ENCODE measurements at regions not wholly inside any gene's neighbourhood (a gene's known extent, or its start where the extent isn't known, plus 50 kb on each side); places are given as distances from the start of the nearest gene placed in this dataset.

DNA sequence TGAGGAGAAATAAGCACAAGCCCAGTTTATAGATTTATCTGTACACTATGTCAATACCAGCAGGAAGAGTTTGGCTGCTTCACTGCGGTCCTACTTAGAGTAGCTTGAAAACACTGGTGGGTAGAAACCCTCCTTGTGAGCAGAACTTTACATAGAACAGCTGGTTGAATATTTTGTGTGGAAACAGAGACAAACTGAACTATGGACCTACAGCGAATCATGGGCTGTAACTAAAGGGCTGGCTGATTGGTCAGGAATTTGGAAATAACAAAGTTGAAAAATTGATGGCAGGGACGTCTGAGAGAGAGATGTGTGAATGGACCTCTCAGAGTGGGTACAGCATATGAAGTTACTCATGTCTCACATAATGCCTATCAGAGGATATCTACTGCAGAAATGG is 392.5 kb downstream of the MAN2A1 start:
- TF ChIP-seq, protein P1, sequence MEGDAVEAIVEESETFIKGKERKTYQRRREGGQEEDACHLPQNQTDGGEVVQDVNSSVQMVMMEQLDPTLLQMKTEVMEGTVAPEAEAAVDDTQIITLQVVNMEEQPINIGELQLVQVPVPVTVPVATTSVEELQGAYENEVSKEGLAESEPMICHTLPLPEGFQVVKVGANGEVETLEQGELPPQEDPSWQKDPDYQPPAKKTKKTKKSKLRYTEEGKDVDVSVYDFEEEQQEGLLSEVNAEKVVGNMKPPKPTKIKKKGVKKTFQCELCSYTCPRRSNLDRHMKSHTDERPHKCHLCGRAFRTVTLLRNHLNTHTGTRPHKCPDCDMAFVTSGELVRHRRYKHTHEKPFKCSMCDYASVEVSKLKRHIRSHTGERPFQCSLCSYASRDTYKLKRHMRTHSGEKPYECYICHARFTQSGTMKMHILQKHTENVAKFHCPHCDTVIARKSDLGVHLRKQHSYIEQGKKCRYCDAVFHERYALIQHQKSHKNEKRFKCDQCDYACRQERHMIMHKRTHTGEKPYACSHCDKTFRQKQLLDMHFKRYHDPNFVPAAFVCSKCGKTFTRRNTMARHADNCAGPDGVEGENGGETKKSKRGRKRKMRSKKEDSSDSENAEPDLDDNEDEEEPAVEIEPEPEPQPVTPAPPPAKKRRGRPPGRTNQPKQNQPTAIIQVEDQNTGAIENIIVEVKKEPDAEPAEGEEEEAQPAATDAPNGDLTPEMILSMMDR (IDR thresholded peaks at IDR 0.05) = no peak
- no peak for TF ChIP-seq POLR2A (IDR thresholded peaks at IDR 0.05)
